Keratinocyte (primary cell): ENCODE measurements at regions not wholly inside any gene's neighbourhood (a gene's known extent, or its start where the extent isn't known, plus 50 kb on each side); places are given as distances from the start of the nearest gene placed in this dataset.

ENCODE experiments used
- DNase-seq: peaks from one replicate; pipeline ENCODE4 v3.0.0-alpha.2; 2011; ENCODE audit warnings: low read depth, missing footprints, low spot score
- FAIRE-seq: peaks from 2 replicates; lab custom pipeline; 2011; peaks lifted over from hg19 to GRCh38; lab: Jason Lieb, UNC
- H2AFZ ChIP-seq: 2 replicates; pipeline ENCODE4 v1.6.0; 2012; ENCODE audit warnings: low read length, control low read depth, inconsistent platforms; ENCODE audit not compliant: control insufficient read depth
- H3K27ac ChIP-seq: 2 replicates; pipeline ENCODE4 v1.5.1; 2011; ENCODE audit warnings: low read length; ENCODE audit not compliant: control insufficient read depth, insufficient read depth
- H3K27me3 ChIP-seq: 3 replicates; pipeline ENCODE4 v1.6.0; 2011; ENCODE audit warnings: low read length; ENCODE audit not compliant: control insufficient read depth, insufficient read depth; ENCODE audit errors: extremely low read depth
- H3K36me3 ChIP-seq, 2 experiments: 2 replicates in 1 of 2; 3 replicates in 1 of 2; pipeline ENCODE4 v1.5.1; 2011; ENCODE audit warnings: low read length in 2 of 2, mild to moderate bottlenecking in 1 of 2; ENCODE audit not compliant: control insufficient read depth in 2 of 2, insufficient read depth in 2 of 2; ENCODE audit errors: extremely low read depth in 1 of 2
- H3K4me1 ChIP-seq: 3 replicates; pipeline ENCODE4 v1.5.1; 2011; ENCODE audit warnings: low read length; ENCODE audit not compliant: control insufficient read depth, insufficient read depth; ENCODE audit errors: extremely low read depth
- H3K4me2 ChIP-seq: 3 replicates; pipeline ENCODE4 v1.6.0; 2011; ENCODE audit warnings: low read depth, low read length; ENCODE audit not compliant: control insufficient read depth, insufficient read depth; ENCODE audit errors: extremely low read depth
- H3K4me3 ChIP-seq, 3 experiments: fragments of 200-600 bp in 1 of 3; sonication (generic) in 1 of 3; 2 replicates in 2 of 3; 3 replicates in 1 of 3; pipeline ENCODE4 v1.5.1; 2011 to 2016; ENCODE audit warnings: low read length in 3 of 3, mild to moderate bottlenecking in 3 of 3, control low read depth in 2 of 3, inconsistent platforms in 1 of 3, low read depth in 1 of 3, mixed read lengths in 1 of 3, mixed run types in 1 of 3, moderate library complexity in 1 of 3; ENCODE audit not compliant: control insufficient read depth in 2 of 3, insufficient read depth in 2 of 3; ENCODE audit errors: extremely low read depth in 1 of 3
- H3K79me2 ChIP-seq: 2 replicates; pipeline ENCODE4 v1.6.0; 2012; ENCODE audit warnings: low read length; ENCODE audit not compliant: control insufficient read depth, insufficient read depth
- H3K9ac ChIP-seq: 3 replicates; pipeline ENCODE4 v1.6.0; 2011; ENCODE audit warnings: low read length; ENCODE audit not compliant: control insufficient read depth, insufficient read depth; ENCODE audit errors: extremely low read depth
- H3K9me1 ChIP-seq: 3 replicates; pipeline ENCODE4 v1.6.0; 2011; ENCODE audit warnings: low read length; ENCODE audit not compliant: control insufficient read depth, insufficient read depth; ENCODE audit errors: extremely low read depth
- H3K9me3 ChIP-seq: 2 replicates; pipeline ENCODE4 v1.5.1; 2012; ENCODE audit warnings: low read depth, low read length; ENCODE audit not compliant: control insufficient read depth
- H4K20me1 ChIP-seq: 3 replicates; pipeline ENCODE4 v1.6.0; 2011; ENCODE audit warnings: low read length; ENCODE audit not compliant: control insufficient read depth, insufficient read depth; ENCODE audit errors: extremely low read depth
- CTCF ChIP-seq, 3 experiments: IDR thresholded peaks in 1 of 3; conservative IDR thresholded peaks in 1 of 3; optimal IDR thresholded peaks in 1 of 3; 2 replicates in 2 of 3; 3 replicates in 1 of 3; pipeline versions ENCODE3 to v1.5.1; 2011; ENCODE audit warnings: low read length in 3 of 3, mild to moderate bottlenecking in 3 of 3, moderate library complexity in 2 of 3, control low read depth in 1 of 3, inconsistent platforms in 1 of 3; ENCODE audit not compliant: insufficient read depth in 2 of 3; ENCODE audit errors: extremely low read depth in 1 of 3
- EZH2 ChIP-seq: IDR thresholded peaks from one replicate; pipeline ENCODE4 v1.6.1; 2012; ENCODE audit warnings: inconsistent platforms, mild to moderate bottlenecking, low read length, moderate library complexity
- dilution Hi-C: fragments of 300-500 bp; cut with MboI; formaldehyde crosslinking; loops from one replicate; pipeline ENCODE4 v1.7.0; 2020; ENCODE audit warnings: low sequenced_read_pairs; ENCODE audit not compliant: extremely low pct_ligation_motif_present

GRCh38 chr9:100731557-100731956 lies 153.7 kb downstream of the CAVIN4 start:
- no peak for FAIRE-seq
- peaks cover 3% of the 10 kb centered on the region for H3K9me3 ChIP-seq
- no peak overlapping the region for H3K4me2 ChIP-seq
- H3K9me1 ChIP-seq, result no peaks in the 10 kb centered on the region
- no peak overlapping the region for H3K27ac ChIP-seq
- no peaks in the 10 kb centered on the region for H4K20me1 ChIP-seq
- dilution Hi-C loops, result no loop called here
- H3K9ac ChIP-seq, result no peak overlapping the region
- H2AFZ ChIP-seq, result no peak overlapping the region
- H3K4me3 ChIP-seq, result no peak overlapping the region
- DNase-seq, result no peak
- no peaks in the 10 kb centered on the region for H3K79me2 ChIP-seq
- no peaks in the 10 kb centered on the region for H3K27me3 ChIP-seq
- TF ChIP-seq EZH2 (no peak), CTCF (optimal IDR thresholded peaks at IDR 0.05 in 1 of 3, IDR thresholded peaks at IDR 0.05 in 1 of 3, conservative IDR thresholded peaks at IDR 0.05 in 1 of 3; ENCODE audit: extremely low read depth in 1 of 3, insufficient read depth in 2 of 3, low read length in 3 of 3) (no peak)
- no peaks in the 10 kb centered on the region for H3K4me1 ChIP-seq
- H3K36me3 ChIP-seq, result no peaks in the 10 kb centered on the region

GRCh38 chr9:100739208-100739607 lies 161.3 kb downstream of the CAVIN4 start:
- Histone ChIP-seq H3K36me3 (no peaks in the 10 kb centered on the region), H3K27ac (no peak overlapping the region), H3K4me1 (no peaks in the 10 kb centered on the region), H3K9ac (no peak overlapping the region), H4K20me1 (no peaks in the 10 kb centered on the region), H2AFZ (no peak overlapping the region), H3K27me3 (no peaks in the 10 kb centered on the region), H3K9me1 (no peaks in the 10 kb centered on the region), H3K9me3 (no peaks in the 10 kb centered on the region), H3K4me3 (no peak overlapping the region), H3K4me2 (no peak overlapping the region), H3K79me2 (no peaks in the 10 kb centered on the region)
- DNase-seq (no peak), FAIRE-seq (no peak)
- dilution Hi-C loops, result no loop called here
- no peak for TF ChIP-seq CTCF (optimal IDR thresholded peaks at IDR 0.05 in 1 of 3, IDR thresholded peaks at IDR 0.05 in 1 of 3, conservative IDR thresholded peaks at IDR 0.05 in 1 of 3; ENCODE audit: extremely low read depth in 1 of 3, insufficient read depth in 2 of 3, low read length in 3 of 3)
- TF ChIP-seq EZH2, result no peak
